Neural cell (in vitro differentiated cells): ENCODE measurements at regions not wholly inside any gene's neighbourhood (a gene's known extent, or its start where the extent isn't known, plus 50 kb on each side); places are given as distances from the start of the nearest gene placed in this dataset.
A peak's percentile ranks its signal among the peaks of the same experiment; 100 is the strongest.

Experiments
- H2AFZ ChIP-seq: fragments of 200-600, 300-800 bp; sonication (generic), shearing (Covaris generic); 2 replicates; pipeline ENCODE4 v1.6.0; 2014; ENCODE audit warnings: low read depth, mild to moderate bottlenecking, antibody characterized with exemption, low read length, moderate library complexity
- H3F3A ChIP-seq: fragments of 200-600 bp; shearing (Covaris generic); 2 replicates; pipeline ENCODE4 v1.6.1; 2016; ENCODE audit warnings: mild to moderate bottlenecking, moderate library complexity, mixed read lengths, antibody characterized with exemption, low read length; ENCODE audit not compliant: insufficient read depth, poor library complexity, severe bottlenecking
- H3K27ac ChIP-seq: fragments of 200-600, 300-800 bp; sonication (generic), shearing (Covaris generic); 2 replicates; pipeline ENCODE4 v1.5.1; 2014; ENCODE audit warnings: mild to moderate bottlenecking, low read length, moderate library complexity
- H3K27me3 ChIP-seq: fragments of 300-800, 200-600 bp; sonication (generic), shearing (Covaris generic); 2 replicates; pipeline ENCODE4 v1.6.0; 2014; ENCODE audit warnings: mild to moderate bottlenecking, low read depth, low read length, moderate library complexity; ENCODE audit not compliant: insufficient read depth
- H3K36me3 ChIP-seq: fragments of 300-800, 200-600 bp; sonication (generic), shearing (Covaris generic); 2 replicates; pipeline ENCODE4 v1.5.1; 2014; ENCODE audit warnings: mild to moderate bottlenecking, antibody characterized with exemption, low read length, moderate library complexity; ENCODE audit not compliant: insufficient read depth
- H3K4me2 ChIP-seq: fragments of 300-800, 200-600 bp; sonication (generic), shearing (Covaris generic); 2 replicates; pipeline ENCODE4 v1.6.0; 2014; ENCODE audit warnings: mild to moderate bottlenecking, low read length
- H3K4me3 ChIP-seq: fragments of 300-800, 200-600 bp; sonication (generic), shearing (Covaris generic); 2 replicates; pipeline ENCODE4 v1.5.1; 2014; ENCODE audit warnings: mild to moderate bottlenecking, low read length, moderate library complexity
- H3K79me2 ChIP-seq: fragments of 200-600 bp; shearing (Covaris generic); replicated peaks from 2 replicates; pipeline ENCODE4 v1.6.0; 2014; ENCODE audit warnings: mild to moderate bottlenecking, low read length, moderate library complexity; ENCODE audit not compliant: insufficient read depth
- H3K9ac ChIP-seq: fragments of 300-800, 200-600 bp; sonication (generic), shearing (Covaris generic); 2 replicates; pipeline ENCODE4 v1.6.1; 2016; ENCODE audit warnings: mild to moderate bottlenecking, low read length, mixed read lengths
- H3K9me2 ChIP-seq: fragments of 200-600 bp; shearing (Covaris generic); 2 replicates; pipeline ENCODE4 v1.6.1; 2016; ENCODE audit warnings: mild to moderate bottlenecking, low read length, mixed read lengths; ENCODE audit not compliant: insufficient read depth
- H3K9me3 ChIP-seq: fragments of 200-600, 300-800 bp; sonication (generic), shearing (Covaris generic); 2 replicates; pipeline ENCODE4 v1.6.1; 2016; ENCODE audit warnings: mild to moderate bottlenecking, mixed run types, low read length, moderate library complexity, mixed read lengths
- H4K20me1 ChIP-seq: fragments of 200-600 bp; shearing (Covaris generic); 2 replicates; pipeline ENCODE4 v1.6.1; 2016; ENCODE audit warnings: mild to moderate bottlenecking, mixed run types; ENCODE audit not compliant: insufficient read depth
- CTCF ChIP-seq: fragments of 450-650 bp; IDR thresholded peaks from 2 replicates; pipeline ENCODE4 v1.5.1; 2014; ENCODE audit warnings: antibody characterized with exemption, mild to moderate bottlenecking, moderate library complexity; ENCODE audit not compliant: poor library complexity, severe bottlenecking
- EP300 ChIP-seq: fragments of 450-650 bp; conservative IDR thresholded peaks from 2 replicates; pipeline ENCODE4 v1.6.1; 2014; ENCODE audit warnings: antibody characterized with exemption, mild to moderate bottlenecking, moderate library complexity; ENCODE audit not compliant: poor library complexity, severe bottlenecking
- EZH2 ChIP-seq: fragments of 200-600, 300-800 bp; shearing (Covaris generic), sonication (generic); IDR thresholded peaks from 2 replicates; pipeline ENCODE4 v1.6.1; 2014; ENCODE audit warnings: antibody characterized with exemption, low read length, borderline replicate concordance, mild to moderate bottlenecking; ENCODE audit not compliant: insufficient read depth, poor library complexity, severe bottlenecking
- MXI1 ChIP-seq: fragments of 450-650 bp; conservative IDR thresholded peaks from 2 replicates; pipeline ENCODE4 v1.6.1; 2014; ENCODE audit warnings: antibody characterized with exemption, mild to moderate bottlenecking; ENCODE audit not compliant: poor library complexity, severe bottlenecking
- POLR2AphosphoS5 ChIP-seq: IDR thresholded peaks from 2 replicates; pipeline ENCODE4 v1.6.1; 2012
- RAD21 ChIP-seq: fragments of 450-650 bp; conservative IDR thresholded peaks from 2 replicates; pipeline ENCODE4 v1.6.1; 2014; ENCODE audit warnings: antibody characterized with exemption, mild to moderate bottlenecking, moderate library complexity
- REST ChIP-seq: IDR thresholded peaks from 2 replicates; pipeline ENCODE4 v1.6.1; 2012; ENCODE audit warnings: borderline replicate concordance
- SMC3 ChIP-seq: fragments of 450-650 bp; conservative IDR thresholded peaks from 2 replicates; pipeline ENCODE4 v1.6.1; 2014; ENCODE audit warnings: antibody characterized with exemption, mild to moderate bottlenecking, moderate library complexity; ENCODE audit not compliant: poor library complexity
- TAF1 ChIP-seq: IDR thresholded peaks from 2 replicates; pipeline ENCODE4 v1.6.1; 2012; ENCODE audit warnings: low read depth

GRCh38 chrX:43479850-43480249 is 176.2 kb upstream of the MAOA start:
- no peaks in the 10 kb centered on the region for H3K9me3 ChIP-seq
- H3K4me3 ChIP-seq = no peak overlapping the region
- no peak overlapping the region for H3K9ac ChIP-seq
- no peaks in the 10 kb centered on the region for H3K9me2 ChIP-seq
- H3K79me2 ChIP-seq = no peaks in the 10 kb centered on the region
- no peaks in the 10 kb centered on the region for H3K36me3 ChIP-seq
- no peak overlapping the region for H3K27ac ChIP-seq
- H3F3A ChIP-seq = no peaks in the 10 kb centered on the region
- H3K27me3 ChIP-seq = no peaks in the 10 kb centered on the region
- H3K4me2 ChIP-seq = no peak overlapping the region
- H4K20me1 ChIP-seq = no peaks in the 10 kb centered on the region
- TF ChIP-seq REST (no peak), TAF1 (no peak)
- H2AFZ ChIP-seq = no peak overlapping the region

GRCh38 chrX:43481576-43481975 is 174.5 kb upstream of the MAOA start:
- Histone ChIP-seq H3K9ac (no peak overlapping the region), H4K20me1 (no peaks in the 10 kb centered on the region), H2AFZ (no peak overlapping the region), H3K36me3 (no peaks in the 10 kb centered on the region), H3K4me3 (no peak overlapping the region), H3K27me3 (no peaks in the 10 kb centered on the region), H3K27ac (no peak overlapping the region), H3K9me3 (no peaks in the 10 kb centered on the region), H3K9me2 (no peaks in the 10 kb centered on the region), H3K79me2 (no peaks in the 10 kb centered on the region), H3F3A (no peaks in the 10 kb centered on the region), H3K4me2 (no peak overlapping the region)
- TF ChIP-seq MXI1 = no peak
- peak; percentile 16 for TF ChIP-seq POLR2AphosphoS5

- Histone ChIP-seq H3K79me2 (no peaks in the 10 kb centered on the region), H3K4me2 (no peak overlapping the region), H4K20me1 (no peaks in the 10 kb centered on the region), H3K9ac (no peak overlapping the region), H2AFZ (no peak overlapping the region), H3K9me2 (no peaks in the 10 kb centered on the region), H3K4me3 (no peak overlapping the region), H3K27me3 (no peaks in the 10 kb centered on the region), H3K9me3 (no peaks in the 10 kb centered on the region), H3K27ac (no peak overlapping the region), H3F3A (no peaks in the 10 kb centered on the region), H3K36me3 (no peaks in the 10 kb centered on the region)
- TF ChIP-seq MXI1 = no peak
- TF ChIP-seq REST = no peak
- no peak for TF ChIP-seq TAF1
- TF ChIP-seq SMC3 = no peak
- no peak for TF ChIP-seq RAD21
- TF ChIP-seq POLR2AphosphoS5 = no peak
- TF ChIP-seq EZH2 = no peak
- no peak for TF ChIP-seq EP300
- no peak for TF ChIP-seq CTCF
Observed at GRCh38 chrX:43493756-43494155, 162.3 kb upstream of the MAOA start.
